Hypothalamus (tissue), 51 donors: ENCODE measurements at regions not wholly inside any gene's neighbourhood (a gene's known extent, or its start where the extent isn't known, plus 50 kb on each side); places are given as distances from the start of the nearest gene placed in this dataset.

Experiments
- DNase-seq, 51 donors: peaks; one replicate each; lab custom pipeline; 2025; lab: John Stamatoyannopoulos, UW

DNA sequence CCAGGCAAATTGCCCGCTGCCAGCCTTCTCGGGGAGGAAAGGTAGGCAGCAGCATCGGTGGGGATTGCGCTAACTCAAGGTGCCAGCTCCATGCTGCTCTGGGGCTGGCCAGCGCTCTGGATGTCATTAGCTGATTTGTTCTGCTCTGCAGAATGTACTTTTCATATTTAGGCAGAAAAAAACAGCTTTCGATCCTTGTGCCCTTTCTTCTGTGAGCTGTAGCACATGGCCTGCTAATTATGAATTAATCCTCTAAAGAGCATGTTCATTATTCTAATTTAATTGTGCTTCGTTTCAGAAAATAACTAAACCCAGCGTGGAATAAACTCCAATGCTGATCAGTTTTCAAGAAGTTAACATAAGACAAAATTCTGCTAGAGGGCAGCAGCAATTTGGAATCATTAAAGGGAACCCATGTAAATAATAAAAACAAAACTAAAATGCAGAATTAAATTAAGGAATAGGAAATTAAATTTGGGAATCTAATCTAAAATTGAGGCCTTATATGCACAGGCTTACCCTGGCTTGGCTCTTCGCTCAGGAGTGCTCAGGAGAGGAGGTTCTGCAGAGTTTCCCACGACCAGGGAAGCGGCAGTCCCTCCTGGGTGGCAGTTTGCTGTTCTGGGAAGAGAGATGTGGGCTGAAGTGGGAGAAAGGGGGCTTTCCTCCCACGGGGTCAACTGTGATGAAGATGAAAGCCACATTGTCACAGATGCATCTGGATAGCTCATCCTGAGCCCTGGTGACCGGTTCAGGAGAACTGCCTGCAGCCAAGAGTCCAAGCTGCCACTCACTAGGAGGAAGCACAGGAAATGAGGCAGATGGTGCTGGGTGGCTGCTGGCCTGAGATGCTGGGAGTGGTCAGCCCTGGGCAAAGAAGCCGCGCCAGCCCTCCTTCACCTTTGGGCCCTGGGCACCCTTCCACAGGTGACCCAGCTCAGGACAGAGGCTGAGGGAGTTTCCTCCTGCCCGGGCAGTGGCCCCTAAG is 93.2 kb upstream of the PKDCC start:
- DNase-seq = peak in 1 of 51 donors; percentile 9

DNA sequence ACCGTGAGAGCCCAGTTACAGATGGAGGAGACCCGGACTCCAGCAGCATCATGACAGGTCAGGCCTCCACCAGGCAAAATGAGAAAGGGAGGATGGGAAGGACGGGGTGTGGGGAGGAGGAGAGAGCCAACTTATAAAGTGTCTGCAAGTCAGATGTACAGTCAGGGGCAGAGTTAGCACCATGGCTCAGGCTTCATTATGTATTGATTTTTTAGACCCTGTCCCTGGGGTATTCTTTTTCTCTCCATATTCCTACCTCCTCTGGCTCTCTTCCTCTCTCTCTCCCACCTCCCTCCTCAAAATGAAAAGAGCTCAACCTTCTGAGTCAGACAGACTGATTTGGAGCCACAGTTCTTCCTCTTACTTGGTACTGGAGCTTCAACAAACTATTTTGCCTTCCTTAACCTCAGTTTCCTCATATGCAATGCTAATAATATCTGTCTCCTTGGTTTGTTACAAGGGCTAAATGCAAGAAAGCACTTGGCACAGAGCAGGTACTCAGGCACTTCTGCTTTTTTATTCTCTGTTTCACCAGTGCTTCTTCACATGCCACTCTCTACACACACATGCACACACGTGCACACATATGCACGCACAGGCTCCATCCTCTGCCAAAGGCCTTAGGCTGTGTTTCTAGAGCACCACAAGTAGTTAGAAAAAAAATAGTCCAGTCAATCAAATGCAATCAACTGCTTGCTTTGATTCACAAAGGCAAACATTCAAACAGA is 92.3 kb upstream of the PKDCC start:
- DNase-seq = no peak

GRCh38 chr2:41957431-41957830 is 90.4 kb upstream of the PKDCC start:
- DNase-seq = no peak

GRCh38 chr2:41958251-41958650 is 89.6 kb upstream of the PKDCC start:
- no peak for DNase-seq

DNA sequence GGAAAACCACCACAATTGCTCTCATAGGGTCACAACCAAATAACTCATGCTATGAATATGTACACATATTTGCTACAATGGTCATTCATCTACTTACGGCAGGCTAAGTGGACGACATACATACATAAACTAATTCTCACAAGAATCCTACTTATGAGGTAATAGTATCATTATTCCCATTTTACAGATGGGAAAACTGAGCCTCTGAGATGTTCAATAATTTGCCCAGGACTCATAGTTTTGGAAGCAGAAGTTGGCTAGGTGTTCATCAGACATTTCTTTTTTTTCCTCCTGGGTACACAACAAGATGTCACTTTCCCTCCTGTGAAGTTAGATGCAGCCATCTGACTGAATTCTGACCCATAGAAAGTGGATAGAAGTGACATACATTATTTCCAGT is 89.0 kb upstream of the PKDCC start:
- no peak for DNase-seq

DNA sequence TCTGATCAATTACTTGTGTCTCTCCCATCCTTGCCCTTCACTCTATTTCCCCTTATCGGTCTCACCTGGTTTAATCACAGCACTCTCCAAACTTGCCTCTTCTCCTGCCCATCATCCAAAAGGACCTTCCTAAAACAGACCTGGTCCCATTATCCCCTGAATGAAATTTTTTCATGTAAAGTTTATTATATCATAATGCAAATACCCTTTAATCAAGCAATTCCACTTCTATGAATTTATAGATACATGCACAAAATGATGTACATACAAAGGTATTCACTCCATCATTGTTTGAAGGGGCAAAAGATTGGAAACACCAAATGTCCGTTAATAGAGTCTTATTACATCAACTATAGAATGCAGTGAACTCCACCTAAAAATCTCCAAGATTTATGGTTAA is 88.1 kb upstream of the PKDCC start:
- no peak for DNase-seq

GRCh38 chr2:41962922-41963622 is 84.7 kb upstream of the PKDCC start:
- no peak for DNase-seq

GRCh38 chr2:41963661-41964525 is 83.9 kb upstream of the PKDCC start:
- DNase-seq = peak in 7 of 51 donors; percentile 12 to 38 (median 19)

DNA sequence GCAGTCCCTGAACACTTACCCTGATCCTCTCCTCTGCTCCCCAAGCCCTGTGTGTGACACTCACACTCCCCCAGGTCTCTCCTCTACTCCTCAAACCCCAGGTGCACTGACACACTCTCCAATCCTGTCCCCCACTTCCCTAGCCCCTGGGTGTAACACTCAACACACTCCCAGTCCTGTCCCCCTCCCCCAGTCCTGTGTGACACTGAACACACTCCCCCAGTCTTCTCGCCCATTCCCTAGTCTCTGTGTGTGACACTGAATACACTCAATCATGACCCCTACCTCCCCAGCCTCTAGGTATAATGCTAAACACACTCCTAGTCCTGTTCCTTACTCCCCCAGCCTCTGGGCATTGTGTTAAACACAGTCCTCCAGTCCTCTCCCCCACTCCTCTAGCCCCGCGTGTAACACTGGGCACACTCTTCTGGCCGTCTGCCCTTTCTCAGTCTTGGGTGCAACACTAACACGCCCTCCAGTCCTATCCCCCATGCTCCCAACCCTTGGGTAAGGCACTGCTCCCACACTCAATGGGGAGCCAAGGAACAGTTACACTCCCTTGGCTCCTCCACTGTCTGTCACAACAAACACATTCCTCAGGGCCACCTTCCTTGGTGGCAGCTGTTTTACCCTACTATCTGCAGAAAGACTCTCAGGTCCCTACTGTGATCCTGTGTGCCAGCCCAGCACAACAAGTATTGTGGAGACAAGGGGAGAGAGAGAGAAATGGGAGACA is 82.5 kb upstream of the PKDCC start:
- no peak for DNase-seq

DNA sequence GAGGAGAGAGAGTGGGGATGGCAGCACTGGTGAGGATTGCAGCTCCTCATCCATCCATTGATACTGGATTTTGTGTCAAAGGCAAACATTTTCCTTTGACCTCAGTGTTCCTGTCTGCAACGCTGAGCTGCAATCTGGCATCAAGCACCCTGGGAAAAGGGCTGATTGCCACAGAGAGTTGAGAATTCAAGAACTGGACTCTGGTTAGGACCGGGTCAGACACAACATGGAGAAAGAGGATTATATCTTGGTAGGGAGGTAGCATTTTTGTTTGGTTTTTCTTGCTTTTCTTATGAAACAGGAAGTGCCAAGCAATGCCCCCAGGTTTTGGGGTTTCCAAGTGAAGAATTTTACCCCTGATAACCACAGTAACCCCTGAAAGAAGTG is 81.9 kb upstream of the PKDCC start:
- DNase-seq = peak in 1 of 51 donors; percentile 41

DNA sequence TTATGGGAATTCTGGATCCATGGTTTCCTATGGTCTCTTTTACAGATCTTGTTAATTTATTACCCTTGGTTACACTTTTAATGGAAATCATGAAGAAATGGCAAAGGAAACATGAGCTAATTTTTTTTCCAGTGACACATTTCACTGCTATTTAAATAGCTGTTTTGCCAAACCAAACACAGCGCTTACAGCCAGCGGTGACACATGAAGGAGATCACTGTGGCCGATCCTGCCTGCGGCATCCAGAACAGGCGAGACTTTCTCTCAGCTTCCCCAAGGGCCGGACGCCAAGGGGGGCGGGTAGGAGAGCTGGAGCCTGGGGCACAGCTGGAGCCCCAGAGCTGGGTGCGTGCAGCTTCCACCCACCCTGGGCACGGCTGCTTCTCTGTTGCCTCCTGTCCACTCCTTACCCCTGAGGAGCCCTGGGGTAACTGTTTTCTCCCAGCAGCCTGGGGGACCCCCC is 81.4 kb upstream of the PKDCC start:
- peak in 44 of 51 donors; percentile 17 to 85 (median 63) for DNase-seq

DNA sequence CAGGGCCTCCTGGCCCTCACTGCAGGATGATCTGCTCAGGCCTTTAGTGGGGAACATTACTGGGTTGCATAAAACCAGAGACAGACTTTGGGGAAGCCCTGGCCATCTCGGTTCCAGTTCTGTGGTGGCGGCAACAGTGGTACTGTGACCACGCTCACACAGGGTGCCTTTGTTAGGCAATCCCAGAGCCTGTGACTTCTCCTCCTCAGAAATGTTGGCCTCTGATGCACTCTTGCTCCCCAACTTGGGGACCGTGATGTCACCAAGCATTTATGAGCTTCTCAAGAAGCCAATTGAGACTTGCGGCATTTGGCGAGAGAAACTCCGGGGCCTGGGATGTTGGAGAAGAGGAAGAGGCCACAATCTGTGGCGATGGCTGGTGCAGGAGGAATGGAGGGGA is 80.9 kb upstream of the PKDCC start:
- peak in 36 of 51 donors; percentile 23 to 85 (median 56) for DNase-seq

- peak in 7 of 51 donors; percentile 8 to 51 (median 29) for DNase-seq
Measured at GRCh38 chr2:41967476-41968181, 80.2 kb upstream of the PKDCC start.

DNA sequence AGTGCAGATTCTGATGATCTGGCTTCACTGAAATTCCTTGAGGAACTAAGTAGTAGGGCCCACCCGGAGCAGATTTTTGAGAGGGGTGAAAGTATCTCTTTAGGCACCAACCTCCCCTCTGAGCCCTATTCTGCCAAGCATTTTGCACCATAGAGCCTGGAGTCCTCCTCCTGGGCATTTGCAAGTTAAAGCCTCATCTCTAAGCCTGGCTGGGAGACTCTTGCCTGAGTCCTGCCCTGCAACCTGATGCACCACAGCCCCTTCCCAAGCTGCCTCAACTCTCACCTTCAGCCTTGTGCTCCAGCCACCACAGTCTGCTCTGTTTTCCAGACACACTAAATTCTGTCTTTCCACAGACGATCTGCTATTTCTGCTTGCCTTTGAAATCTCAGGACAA is 79.6 kb upstream of the PKDCC start:
- peak in 1 of 51 donors; percentile 10 for DNase-seq

DNA sequence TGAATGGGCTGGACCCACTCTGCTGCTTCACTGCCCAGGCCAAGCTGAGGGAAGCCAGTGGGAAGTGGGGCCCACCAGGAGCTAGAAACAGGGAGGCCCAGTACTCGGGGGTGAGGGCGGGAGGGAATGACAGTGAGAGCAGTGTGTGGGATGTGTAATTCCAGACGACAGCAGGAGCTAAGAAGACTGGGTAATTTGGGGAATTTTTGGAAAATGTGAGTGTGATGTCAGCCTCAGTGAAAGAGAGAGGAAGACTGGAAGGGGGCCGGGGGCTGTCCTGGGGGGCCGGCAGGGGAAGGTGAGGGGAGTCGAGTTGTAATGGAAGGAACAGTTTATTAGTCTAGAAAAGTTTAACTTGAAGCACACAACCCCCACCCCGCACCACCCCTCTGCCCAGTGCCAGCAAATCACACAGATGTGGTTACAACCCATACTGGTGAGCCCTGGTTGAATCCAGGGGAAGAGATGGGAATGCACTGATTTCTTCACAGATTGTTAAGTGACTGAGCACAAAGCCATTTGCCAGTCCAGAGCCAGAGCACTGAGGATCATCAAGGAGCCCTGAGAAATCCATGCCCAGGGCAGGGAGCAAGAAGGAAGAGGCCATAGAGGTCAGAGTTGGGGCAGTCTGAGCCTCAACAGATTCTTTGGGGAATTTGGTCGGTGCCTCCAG is 76.7 kb upstream of the PKDCC start:
- DNase-seq = no peak

DNA sequence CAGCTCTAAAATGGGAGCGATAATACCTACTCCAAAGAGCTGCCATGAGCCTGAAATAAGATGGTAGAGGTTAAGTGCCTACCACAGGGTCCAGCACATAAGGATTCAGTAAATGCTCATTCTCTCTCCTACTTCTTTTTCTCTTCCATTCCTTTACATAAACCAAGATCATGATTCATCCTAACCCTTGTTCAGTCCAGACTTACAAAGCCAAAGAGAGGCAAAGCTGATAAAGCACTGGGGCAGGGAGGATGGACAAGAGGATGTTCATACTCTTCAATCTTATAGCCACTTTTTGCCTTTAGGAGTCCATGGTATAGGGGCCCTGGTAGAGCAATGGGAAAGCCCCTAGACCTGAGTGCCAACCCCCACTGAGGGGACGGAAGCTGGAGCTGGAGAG is 75.6 kb upstream of the PKDCC start:
- DNase-seq = no peak

- peak in 1 of 51 donors; percentile 14 for DNase-seq
Measured at GRCh38 chr2:41972819-41973218, 75.0 kb upstream of the PKDCC start.

DNA sequence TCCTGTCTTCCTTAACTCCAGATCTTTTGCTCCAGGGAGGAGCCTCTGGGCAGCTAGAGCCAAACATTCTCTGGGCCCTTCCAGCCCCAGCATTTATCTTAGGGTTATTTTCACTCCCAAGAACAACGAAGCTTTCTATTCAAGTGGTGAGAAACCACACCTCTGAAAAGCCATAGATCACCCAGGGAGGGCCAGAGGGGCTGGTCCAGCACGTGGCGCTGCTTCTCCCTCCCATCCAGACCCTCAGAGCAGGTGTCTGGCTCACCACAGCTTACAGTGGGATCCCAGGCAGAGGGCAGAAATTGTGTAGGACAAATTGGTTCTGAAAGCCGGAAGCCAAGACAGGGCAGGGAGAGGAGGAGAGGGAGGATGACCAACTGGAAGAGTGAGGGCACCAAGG is 74.0 kb upstream of the PKDCC start:
- no peak for DNase-seq
